Activated CD4-positive, CD25-positive, alpha-beta regulatory T cell treated with anti-CD3 and anti-CD28 coated beads, Interleukin-2, amount 50 U/mL, for 72 hours (primary cell): ENCODE measurements at regions not wholly inside any gene's neighbourhood (a gene's known extent, or its start where the extent isn't known, plus 50 kb on each side); places are given as distances from the start of the nearest gene placed in this dataset.
A peak's percentile ranks its signal among the peaks of the same experiment; 100 is the strongest.

ENCODE experiments used
- DNase-seq: peaks from one replicate; pipeline ENCODE4 v3.0.0; 2021

GRCh38 chr12:132424811-132425210 is 65.1 kb upstream of the FBRSL1 start:
- DNase-seq: no peak

- no peak for DNase-seq
Measured at GRCh38 chr12:132423820-132424645, 65.9 kb upstream of the FBRSL1 start.

- DNase-seq: no peak
Measured at GRCh38 chr12:132423251-132423819, 66.6 kb upstream of the FBRSL1 start.

GRCh38 chr12:132422381-132423043 is 67.4 kb upstream of the FBRSL1 start:
- DNase-seq: no peak

- DNase-seq: no peak
Measured at GRCh38 chr12:132422040-132422380, 67.9 kb upstream of the FBRSL1 start.

- no peak for DNase-seq
Measured at GRCh38 chr12:132419631-132420246, 70.2 kb upstream of the FBRSL1 start.

- no peak for DNase-seq
Measured at GRCh38 chr12:132418393-132418925, 71.5 kb upstream of the FBRSL1 start.

GRCh38 chr12:132417741-132418140 is 72.2 kb upstream of the FBRSL1 start:
- DNase-seq: no peak

- no peak for DNase-seq
Measured at GRCh38 chr12:132416827-132417226, 73.1 kb upstream of the FBRSL1 start.

- no peak for DNase-seq
Measured at GRCh38 chr12:132416121-132416673, 73.8 kb upstream of the FBRSL1 start.

- no peak for DNase-seq
Measured at GRCh38 chr12:132415327-132416120, 74.4 kb upstream of the FBRSL1 start.

- peak; percentile 77 for DNase-seq
Measured at GRCh38 chr12:132414634-132415326, 75.2 kb upstream of the FBRSL1 start.

GRCh38 chr12:132413931-132414588 is 75.9 kb upstream of the FBRSL1 start:
- peak; percentile 47 for DNase-seq

GRCh38 chr12:132411457-132411856 is 78.5 kb upstream of the FBRSL1 start:
- DNase-seq: no peak

GRCh38 chr12:132410849-132411248 is 79.1 kb upstream of the FBRSL1 start:
- DNase-seq: no peak

- DNase-seq: no peak
Measured at GRCh38 chr12:132410296-132410625, 79.7 kb upstream of the FBRSL1 start.

GRCh38 chr12:132409495-132410295 is 80.3 kb upstream of the FBRSL1 start:
- DNase-seq: no peak

- DNase-seq: no peak
Measured at GRCh38 chr12:132408626-132409494, 79.5 kb upstream of the GALNT9 start.

- no peak for DNase-seq
Measured at GRCh38 chr12:132407992-132408391, 78.6 kb upstream of the GALNT9 start.
